GM23248 (cell line): ENCODE measurements at regions not wholly inside any gene's neighbourhood (a gene's known extent, or its start where the extent isn't known, plus 50 kb on each side); places are given as distances from the start of the nearest gene placed in this dataset.

ENCODE experiments used
- DNase-seq: peaks from one replicate; pipeline ENCODE4 v3.0.0-alpha.2; 2015
- H2AFZ ChIP-seq: fragments of 200-600 bp; sonication (generic); 2 replicates; pipeline ENCODE4 v1.6.1; 2016; ENCODE audit warnings: antibody characterized with exemption
- H3F3A ChIP-seq: fragments of 200-600 bp; sonication (generic); 2 replicates; pipeline ENCODE4 v1.6.1; 2016; ENCODE audit warnings: mild to moderate bottlenecking, antibody characterized with exemption, mixed run types; ENCODE audit not compliant: insufficient read depth
- H3K27ac ChIP-seq: fragments of 200-600 bp; sonication (generic); 2 replicates; pipeline ENCODE4 v1.5.1; 2016; ENCODE audit warnings: mild to moderate bottlenecking
- H3K27me3 ChIP-seq: fragments of 200-600 bp; sonication (generic); replicated peaks from 2 replicates; pipeline ENCODE4 v1.6.1; 2016; ENCODE audit warnings: mild to moderate bottlenecking; ENCODE audit not compliant: insufficient read depth
- H3K36me3 ChIP-seq: fragments of 200-600 bp; sonication (generic); 2 replicates; pipeline ENCODE4 v1.6.1; 2016; ENCODE audit warnings: low read depth, mild to moderate bottlenecking
- H3K4me1 ChIP-seq: fragments of 200-600 bp; sonication (generic); 2 replicates; pipeline ENCODE4 v1.6.1; 2016; ENCODE audit warnings: mild to moderate bottlenecking; ENCODE audit not compliant: insufficient read depth
- H3K4me2 ChIP-seq: fragments of 200-600 bp; sonication (generic); one replicate; pipeline ENCODE4 v1.6.1; 2016; ENCODE audit warnings: mild to moderate bottlenecking; ENCODE audit not compliant: unreplicated experiment
- H3K4me3 ChIP-seq: fragments of 200-600 bp; sonication (generic); 2 replicates; pipeline ENCODE4 v1.5.1; 2016; ENCODE audit warnings: mild to moderate bottlenecking
- H3K79me2 ChIP-seq: fragments of 200-600 bp; sonication (generic); 2 replicates; pipeline ENCODE4 v1.6.1; 2016; ENCODE audit warnings: mild to moderate bottlenecking; ENCODE audit not compliant: insufficient read depth
- H3K9ac ChIP-seq: fragments of 200-600 bp; sonication (generic); 2 replicates; pipeline ENCODE4 v1.6.1; 2016; ENCODE audit warnings: mild to moderate bottlenecking
- H3K9me2 ChIP-seq: fragments of 200-600 bp; sonication (generic); 2 replicates; pipeline ENCODE4 v1.6.1; 2016; ENCODE audit warnings: mixed run types, mild to moderate bottlenecking, moderate library complexity; ENCODE audit not compliant: insufficient read depth
- H3K9me3 ChIP-seq: fragments of 200-600 bp; sonication (generic); one replicate; pipeline ENCODE4 v1.6.1; 2017; ENCODE audit warnings: low read depth
- H4K20me1 ChIP-seq: fragments of 200-600 bp; sonication (generic); 2 replicates; pipeline ENCODE4 v1.6.0; 2016; ENCODE audit not compliant: insufficient read depth
- EZH2 ChIP-seq: fragments of 200-600 bp; sonication (generic); IDR thresholded peaks from 2 replicates; pipeline ENCODE4 v1.6.1; 2018; ENCODE audit warnings: antibody characterized with exemption, mild to moderate bottlenecking; ENCODE audit not compliant: insufficient read depth, poor library complexity, severe bottlenecking
- EZH2phosphoT487 ChIP-seq: fragments of 200-600 bp; sonication (generic); IDR thresholded peaks from 2 replicates; pipeline ENCODE4 v1.6.1; 2018; ENCODE audit warnings: antibody characterized with exemption, moderate library complexity, mild to moderate bottlenecking, low read depth; ENCODE audit not compliant: insufficient read depth
- WGBS, 2 experiments: methylation state at CpG; one replicate each; pipeline ENCODE4 v1.1.6; 2015 to 2017; ENCODE audit warnings: low lambda C conversion rate in 2 of 2, low coverage in 1 of 2; ENCODE audit errors: missing lambda C conversion rate in 2 of 2; 5-methylcytosine and 5-hydroxymethylcytosine counted together
- in situ Hi-C: fragments of 300-500 bp; cut with MboI; formaldehyde crosslinking; loops from 2 replicates; pipeline ENCODE4 v1.15.0; 2020

GRCh38 chr16:65624229-65624628 is 502.4 kb upstream of the CDH11 start:
- Histone ChIP-seq H3K4me3 (no peak overlapping the region), H3K4me1 (no peaks in the 10 kb centered on the region), H3K27me3 (no peaks in the 10 kb centered on the region; the same call in 1 of the 2 replicates), H3K9me2 (no peaks in the 10 kb centered on the region), H3K79me2 (no peaks in the 10 kb centered on the region), H3K36me3 (no peaks in the 10 kb centered on the region), H3F3A (no peaks in the 10 kb centered on the region), H4K20me1 (no peaks in the 10 kb centered on the region), H3K27ac (no peak overlapping the region), H3K9me3 (no peaks in the 10 kb centered on the region), H2AFZ (no peak overlapping the region), H3K4me2 (no peak overlapping the region), H3K9ac (no peak overlapping the region)
- no peak for TF ChIP-seq EZH2
- TF ChIP-seq EZH2phosphoT487 = no peak
- in situ Hi-C loops = no loop called here
- DNase-seq = no peak
- WGBS, 2 experiments = 86 to 91% methylated on average over 2 of the region's 2 CpGs

- Histone ChIP-seq H3K36me3 (no peaks in the 10 kb centered on the region), H3K4me1 (no peaks in the 10 kb centered on the region), H3K27me3 (no peaks in the 10 kb centered on the region), H2AFZ (no peak overlapping the region), H3K9me2 (no peaks in the 10 kb centered on the region), H3K9me3 (no peaks in the 10 kb centered on the region), H3K27ac (no peak overlapping the region), H3K4me2 (no peak overlapping the region), H3F3A (no peaks in the 10 kb centered on the region), H3K9ac (no peak overlapping the region), H3K4me3 (no peak overlapping the region), H4K20me1 (no peaks in the 10 kb centered on the region), H3K79me2 (no peaks in the 10 kb centered on the region)
- 79 to 89% methylated on average over 4 of the region's 4 CpGs for WGBS, 2 experiments
- TF ChIP-seq EZH2phosphoT487 (no peak), EZH2 (no peak)
- DNase-seq = no peak
- in situ Hi-C loops = no loop called here
These were observed 501.0 kb upstream of the CDH11 start for GRCh38 chr16:65622871-65623270.

GRCh38 chr16:65622151-65622550 is 500.3 kb upstream of the CDH11 start:
- WGBS, 2 experiments = 91 to 92% methylated on average over 5 of the region's 5 CpGs
- H3F3A ChIP-seq = no peaks in the 10 kb centered on the region
- H3K79me2 ChIP-seq = no peaks in the 10 kb centered on the region
- H2AFZ ChIP-seq = no peak overlapping the region
- no peaks in the 10 kb centered on the region for H4K20me1 ChIP-seq
- in situ Hi-C loops = no loop called here
- H3K9ac ChIP-seq = no peak overlapping the region
- H3K9me3 ChIP-seq = no peaks in the 10 kb centered on the region
- H3K9me2 ChIP-seq = no peaks in the 10 kb centered on the region
- TF ChIP-seq EZH2phosphoT487 (no peak), EZH2 (no peak)
- H3K27me3 ChIP-seq = no peaks in the 10 kb centered on the region
- DNase-seq = no peak
- no peaks in the 10 kb centered on the region for H3K36me3 ChIP-seq
- no peak overlapping the region for H3K27ac ChIP-seq
- no peak overlapping the region for H3K4me2 ChIP-seq
- H3K4me3 ChIP-seq = no peak overlapping the region
- H3K4me1 ChIP-seq = no peaks in the 10 kb centered on the region

- Histone ChIP-seq H3K27ac (no peak overlapping the region), H3K4me3 (no peak overlapping the region), H3K9ac (no peak overlapping the region), H3K9me3 (no peaks in the 10 kb centered on the region), H4K20me1 (no peaks in the 10 kb centered on the region), H3K4me2 (no peak overlapping the region), H3F3A (no peaks in the 10 kb centered on the region), H3K36me3 (no peaks in the 10 kb centered on the region), H3K79me2 (no peaks in the 10 kb centered on the region), H3K4me1 (no peaks in the 10 kb centered on the region), H2AFZ (no peak overlapping the region), H3K27me3 (no peaks in the 10 kb centered on the region), H3K9me2 (no peaks in the 10 kb centered on the region)
- in situ Hi-C loops = no loop called here
- no peak for DNase-seq
- TF ChIP-seq EZH2phosphoT487 (no peak), EZH2 (no peak)
- 77 to 85% methylated on average over 3 of the region's 3 CpGs for WGBS, 2 experiments
These were observed 499.8 kb upstream of the CDH11 start for GRCh38 chr16:65621640-65622039.

- peak; percentile 8 for DNase-seq
- 72 to 81% methylated on average over 3 of the region's 3 CpGs for WGBS, 2 experiments
- TF ChIP-seq EZH2phosphoT487 = no peak
- TF ChIP-seq EZH2 = no peak
- Histone ChIP-seq H3K9me2 (no peaks in the 10 kb centered on the region), H3K9ac (no peak overlapping the region), H3K9me3 (no peaks in the 10 kb centered on the region), H3K27ac (no peak overlapping the region), H2AFZ (no peak overlapping the region), H3K27me3 (no peaks in the 10 kb centered on the region), H3K36me3 (no peaks in the 10 kb centered on the region), H3K4me2 (no peak overlapping the region), H3K79me2 (no peaks in the 10 kb centered on the region), H3K4me3 (no peak overlapping the region), H3F3A (no peaks in the 10 kb centered on the region), H3K4me1 (no peaks in the 10 kb centered on the region), H4K20me1 (no peaks in the 10 kb centered on the region)
- in situ Hi-C loops = no loop called here
These were observed 497.7 kb upstream of the CDH11 start for GRCh38 chr16:65619606-65620005.
